Mesothelial cell of epicardium (in vitro differentiated cells): ENCODE measurements at regions not wholly inside any gene's neighbourhood (a gene's known extent, or its start where the extent isn't known, plus 50 kb on each side); places are given as distances from the start of the nearest gene placed in this dataset.

Experiments
- DNase-seq, 2 experiments: peaks; one replicate each; pipeline ENCODE4 v3.0.0; 2021; ENCODE audit warnings: low spot score in 2 of 2; ENCODE audit not compliant: unreplicated experiment in 2 of 2
- H3K27ac Mint-ChIP-seq: 2 replicates; pipeline ENCODE4 v1.8.0; 2021; ENCODE audit warnings: mixed read lengths
- H3K27me3 Mint-ChIP-seq: 2 replicates; pipeline ENCODE4 v1.8.0; 2021; ENCODE audit warnings: low read depth, mixed read lengths
- H3K36me3 Mint-ChIP-seq: 2 replicates; pipeline ENCODE4 v1.8.0; 2021; ENCODE audit warnings: mixed read lengths
- H3K4me1 Mint-ChIP-seq: 2 replicates; pipeline ENCODE4 v1.8.0; 2021; ENCODE audit warnings: mixed read lengths
- H3K4me3 Mint-ChIP-seq: 2 replicates; pipeline ENCODE4 v1.8.0; 2021; ENCODE audit warnings: mild to moderate bottlenecking, moderate library complexity, mixed read lengths
- H3K9me3 Mint-ChIP-seq: 2 replicates; pipeline ENCODE4 v1.8.0; 2021; ENCODE audit warnings: mixed read lengths
- CTCF ChIP-seq: fragments of 200-600 bp; sonication (generic); IDR thresholded peaks from one replicate; pipeline ENCODE4 v1.5.0; 2021; ENCODE audit warnings: antibody characterized with exemption; ENCODE audit not compliant: unreplicated experiment

- H3K36me3 Mint-ChIP-seq, result no peaks in the 10 kb centered on the region
- no peak overlapping the region for H3K4me3 Mint-ChIP-seq
- no peaks in the 10 kb centered on the region for H3K4me1 Mint-ChIP-seq
- peaks cover 4% of the 10 kb centered on the region for H3K27me3 Mint-ChIP-seq
- no peak overlapping the region for H3K27ac Mint-ChIP-seq
- H3K9me3 Mint-ChIP-seq, result peaks cover 4% of the 10 kb centered on the region
- no peak for DNase-seq
- no peak for TF ChIP-seq CTCF
These were observed 226.0 kb downstream of the TOX3 start for GRCh38 chr16:52320930-52321439.

GRCh38 chr16:52318302-52319009 is 228.5 kb downstream of the TOX3 start:
- no peak for DNase-seq
- Mint-ChIP-seq H3K9me3 (peaks cover 4% of the 10 kb centered on the region), H3K4me3 (no peak overlapping the region), H3K27me3 (peaks cover 10% of the 10 kb centered on the region), H3K36me3 (no peaks in the 10 kb centered on the region), H3K27ac (no peak overlapping the region), H3K4me1 (no peaks in the 10 kb centered on the region)
- no peak for TF ChIP-seq CTCF

GRCh38 chr16:52316241-52316640 is 230.7 kb downstream of the TOX3 start:
- Mint-ChIP-seq H3K9me3 (no peaks in the 10 kb centered on the region), H3K4me3 (no peak overlapping the region), H3K36me3 (no peaks in the 10 kb centered on the region), H3K27me3 (peaks cover 6% of the 10 kb centered on the region), H3K27ac (no peak overlapping the region), H3K4me1 (no peaks in the 10 kb centered on the region)
- no peak for DNase-seq
- TF ChIP-seq CTCF, result no peak

GRCh38 chr16:52312716-52313115 is 234.2 kb downstream of the TOX3 start:
- DNase-seq, result no peak
- H3K9me3 Mint-ChIP-seq, result no peaks in the 10 kb centered on the region
- no peaks in the 10 kb centered on the region for H3K36me3 Mint-ChIP-seq
- H3K4me3 Mint-ChIP-seq, result no peak overlapping the region
- no peak for TF ChIP-seq CTCF
- peaks cover 8% of the 10 kb centered on the region for H3K4me1 Mint-ChIP-seq
- H3K27me3 Mint-ChIP-seq, result peaks cover 15% of the 10 kb centered on the region
- no peak overlapping the region for H3K27ac Mint-ChIP-seq

- H3K4me1 Mint-ChIP-seq, result peaks cover 8% of the 10 kb centered on the region
- no peak overlapping the region for H3K4me3 Mint-ChIP-seq
- DNase-seq, result no peak
- H3K9me3 Mint-ChIP-seq, result no peaks in the 10 kb centered on the region
- peaks cover 11% of the 10 kb centered on the region for H3K27me3 Mint-ChIP-seq
- no peaks in the 10 kb centered on the region for H3K36me3 Mint-ChIP-seq
- H3K27ac Mint-ChIP-seq, result no peak overlapping the region
- TF ChIP-seq CTCF, result no peak
These were observed 237.2 kb downstream of the TOX3 start for GRCh38 chr16:52309446-52310416.
